ENCODE measurements at regions not wholly inside any gene's neighbourhood (a gene's known extent, or its start where the extent isn't known, plus 50 kb on each side); places are given as distances from the start of the nearest gene placed in this dataset.

DNA sequence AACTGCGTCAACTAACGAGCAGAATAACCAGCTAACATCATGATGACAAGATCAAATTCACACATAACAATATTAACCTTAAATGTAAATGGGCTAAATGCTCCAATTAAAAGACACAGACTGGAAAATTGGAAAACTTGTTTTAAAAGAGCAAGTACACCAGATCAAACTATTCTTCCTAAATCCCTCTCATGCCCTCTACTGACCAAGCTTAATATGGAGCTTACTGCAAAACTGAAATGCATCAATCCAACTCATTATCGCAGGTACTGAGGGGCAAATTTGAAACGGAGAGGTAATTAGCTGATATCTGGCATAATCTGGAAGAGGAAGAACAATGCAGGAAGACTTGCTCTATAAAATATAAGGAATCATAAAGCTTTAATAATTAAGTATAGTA lies 1223.8 kb downstream of the NXPH1 start:
- ATAC-seq (ENCODE audit: insufficient number of reproducible peaks, low FRiP score, low read depth) (no peak), DNase-seq (ENCODE audit: low spot score) (no peak)
- Histone ChIP-seq H3K9me3 (no peaks in the 10 kb centered on the region), H3K4me3 (no peak overlapping the region), H3K4me1 (ENCODE audit: control insufficient read depth in 1 of 2, low read depth in 2 of 2) (no peaks in the 10 kb centered on the region), H3K27ac (no peak overlapping the region), H3K27me3 (replicated peaks; ENCODE audit: insufficient read depth) (no peaks in the 10 kb centered on the region), H3K36me3 (no peaks in the 10 kb centered on the region)
- TF ChIP-seq, protein P1, sequence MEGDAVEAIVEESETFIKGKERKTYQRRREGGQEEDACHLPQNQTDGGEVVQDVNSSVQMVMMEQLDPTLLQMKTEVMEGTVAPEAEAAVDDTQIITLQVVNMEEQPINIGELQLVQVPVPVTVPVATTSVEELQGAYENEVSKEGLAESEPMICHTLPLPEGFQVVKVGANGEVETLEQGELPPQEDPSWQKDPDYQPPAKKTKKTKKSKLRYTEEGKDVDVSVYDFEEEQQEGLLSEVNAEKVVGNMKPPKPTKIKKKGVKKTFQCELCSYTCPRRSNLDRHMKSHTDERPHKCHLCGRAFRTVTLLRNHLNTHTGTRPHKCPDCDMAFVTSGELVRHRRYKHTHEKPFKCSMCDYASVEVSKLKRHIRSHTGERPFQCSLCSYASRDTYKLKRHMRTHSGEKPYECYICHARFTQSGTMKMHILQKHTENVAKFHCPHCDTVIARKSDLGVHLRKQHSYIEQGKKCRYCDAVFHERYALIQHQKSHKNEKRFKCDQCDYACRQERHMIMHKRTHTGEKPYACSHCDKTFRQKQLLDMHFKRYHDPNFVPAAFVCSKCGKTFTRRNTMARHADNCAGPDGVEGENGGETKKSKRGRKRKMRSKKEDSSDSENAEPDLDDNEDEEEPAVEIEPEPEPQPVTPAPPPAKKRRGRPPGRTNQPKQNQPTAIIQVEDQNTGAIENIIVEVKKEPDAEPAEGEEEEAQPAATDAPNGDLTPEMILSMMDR (IDR thresholded peaks at IDR 0.05) = no peak

DNA sequence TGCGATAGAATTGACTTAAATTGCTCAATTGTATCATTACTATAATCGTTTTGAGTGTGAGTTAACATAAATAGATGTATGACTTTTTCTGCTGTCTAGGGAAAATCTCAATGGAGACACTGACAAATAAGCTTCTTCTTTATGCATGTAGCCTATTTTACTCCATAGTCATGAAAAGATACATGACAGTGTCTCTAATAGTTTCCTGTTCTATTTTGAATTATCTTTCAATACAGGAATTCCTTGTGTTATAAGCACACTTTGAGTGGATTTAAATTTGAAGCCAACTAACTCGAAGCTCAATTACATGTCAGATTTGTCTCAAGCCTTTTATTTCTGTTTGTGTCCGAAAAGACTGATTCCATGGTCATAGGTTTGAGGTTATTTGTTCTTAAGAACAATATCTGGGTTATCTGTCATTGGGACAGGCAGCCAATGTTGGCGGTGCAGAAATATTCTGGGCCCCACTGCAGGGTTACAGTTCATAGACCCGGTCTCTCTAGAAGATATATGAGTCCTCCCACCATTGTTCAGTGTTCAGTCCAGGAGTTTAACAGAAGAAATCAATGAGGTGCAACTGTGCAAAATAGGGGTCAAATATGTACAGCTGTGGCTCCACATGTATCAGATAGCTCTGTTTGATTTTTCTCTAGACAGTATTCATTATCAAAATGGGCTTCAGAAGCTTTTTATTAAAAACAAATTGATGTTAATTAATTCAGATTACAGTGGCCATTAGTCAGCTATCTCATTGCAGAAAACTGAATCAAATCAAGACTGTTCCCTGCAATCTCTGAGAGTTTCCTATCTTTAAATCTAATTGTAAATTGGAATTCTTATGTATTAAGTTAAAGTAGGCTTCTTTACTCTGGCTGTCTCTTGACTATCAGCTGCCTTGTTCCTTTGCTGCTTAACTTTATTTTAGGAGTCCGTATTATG lies 1238.8 kb downstream of the NXPH1 start:
- no peaks in the 10 kb centered on the region for H3K4me1 ChIP-seq (ENCODE audit: control insufficient read depth in 1 of 2, low read depth in 2 of 2)
- TF ChIP-seq, protein P1 (IDR thresholded peaks at IDR 0.05) = no peak
- H3K9me3 ChIP-seq = no peaks in the 10 kb centered on the region
- H3K27me3 ChIP-seq (replicated peaks; ENCODE audit: insufficient read depth) = no peaks in the 10 kb centered on the region
- H3K27ac ChIP-seq = no peak overlapping the region
- no peak for ATAC-seq (ENCODE audit: insufficient number of reproducible peaks, low FRiP score, low read depth)
- no peaks in the 10 kb centered on the region for H3K36me3 ChIP-seq
- no peak for DNase-seq (ENCODE audit: low spot score)
- no peak overlapping the region for H3K4me3 ChIP-seq

GRCh38 chr7:9680713-9681112 lies 1247.3 kb downstream of the NXPH1 start:
- Histone ChIP-seq H3K27me3 (replicated peaks; ENCODE audit: insufficient read depth) (no peaks in the 10 kb centered on the region), H3K36me3 (no peaks in the 10 kb centered on the region), H3K4me1 (ENCODE audit: control insufficient read depth in 1 of 2, low read depth in 2 of 2) (no peaks in the 10 kb centered on the region), H3K27ac (no peak overlapping the region), H3K9me3 (no peaks in the 10 kb centered on the region), H3K4me3 (no peak overlapping the region)
- ATAC-seq (ENCODE audit: insufficient number of reproducible peaks, low FRiP score, low read depth) (no peak), DNase-seq (ENCODE audit: low spot score) (no peak)
- TF ChIP-seq, protein P1 (IDR thresholded peaks at IDR 0.05) = no peak

DNA sequence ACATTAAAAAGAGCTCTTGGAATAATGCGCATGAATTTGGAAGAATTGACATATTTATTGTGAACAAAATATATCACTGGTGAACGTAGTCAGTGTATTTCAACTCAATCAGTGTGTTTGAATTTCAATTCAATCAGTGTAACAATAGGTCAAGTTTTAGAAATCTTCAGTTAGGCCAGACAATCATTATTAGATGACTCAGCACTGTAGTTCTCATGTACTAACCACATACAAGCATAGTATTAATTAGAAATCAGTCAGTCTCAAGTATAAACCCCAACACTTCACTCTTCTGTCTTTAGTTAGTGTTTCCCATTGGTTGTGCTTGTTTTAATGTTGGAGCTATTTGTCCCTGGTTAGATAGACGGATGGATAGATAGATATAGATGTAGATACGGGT lies 1247.9 kb downstream of the NXPH1 start:
- no peaks in the 10 kb centered on the region for H3K9me3 ChIP-seq
- DNase-seq (ENCODE audit: low spot score) (no peak), ATAC-seq (ENCODE audit: insufficient number of reproducible peaks, low FRiP score, low read depth) (no peak)
- no peak overlapping the region for H3K27ac ChIP-seq
- TF ChIP-seq, protein P1 (IDR thresholded peaks at IDR 0.05) = no peak
- no peaks in the 10 kb centered on the region for H3K27me3 ChIP-seq (replicated peaks; ENCODE audit: insufficient read depth)
- no peaks in the 10 kb centered on the region for H3K36me3 ChIP-seq
- H3K4me3 ChIP-seq = no peak overlapping the region
- no peaks in the 10 kb centered on the region for H3K4me1 ChIP-seq (ENCODE audit: control insufficient read depth in 1 of 2, low read depth in 2 of 2)

DNA sequence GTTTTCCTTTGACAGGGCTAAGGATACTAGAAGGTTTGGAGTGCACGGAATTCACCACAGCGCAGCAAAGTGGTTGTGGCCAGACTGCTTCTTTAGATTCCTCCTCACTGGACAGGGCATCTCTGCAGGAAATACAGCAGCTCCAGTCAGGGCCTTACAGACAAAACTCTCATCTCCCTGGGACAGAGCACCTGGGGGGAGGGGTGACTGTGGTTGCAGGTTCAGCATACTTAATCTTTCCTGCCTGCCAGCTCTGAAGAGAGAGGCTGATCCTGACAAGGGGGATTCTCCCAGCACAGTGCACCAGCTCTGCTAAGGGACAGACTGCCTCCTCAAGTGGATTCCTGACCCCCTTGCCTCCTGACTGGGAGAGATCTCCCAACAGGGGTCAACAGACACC lies 1257.9 kb downstream of the NXPH1 start:
- DNase-seq (ENCODE audit: low spot score) = no peak
- ATAC-seq (ENCODE audit: insufficient number of reproducible peaks, low FRiP score, low read depth) = no peak
- Histone ChIP-seq H3K27ac (no peak overlapping the region), H3K27me3 (replicated peaks; ENCODE audit: insufficient read depth) (no peaks in the 10 kb centered on the region), H3K9me3 (no peaks in the 10 kb centered on the region), H3K36me3 (no peaks in the 10 kb centered on the region), H3K4me1 (ENCODE audit: control insufficient read depth in 1 of 2, low read depth in 2 of 2) (no peaks in the 10 kb centered on the region), H3K4me3 (no peak overlapping the region)
- TF ChIP-seq, protein P1 (IDR thresholded peaks at IDR 0.05) = no peak

Data from thoracic aorta (tissue), 2 donors.